Adrenal gland (tissue), 5 donors: ENCODE measurements at regions not wholly inside any gene's neighbourhood (a gene's known extent, or its start where the extent isn't known, plus 50 kb on each side); places are given as distances from the start of the nearest gene placed in this dataset.

Experiments used
- CTCF ChIP-seq, 6 experiments: fragments of 450-650 bp in 4 of 6; fragments of 200-600 bp in 2 of 6; sonication (generic) in 1 of 6; IDR thresholded peaks; 1 replicate in 5 of 6; 2 replicates in 1 of 6; pipeline versions ENCODE4 v1.5.1 to v1.8.0; 2016 to 2021; ENCODE audit warnings: antibody characterized with exemption in 6 of 6, mild to moderate bottlenecking in 2 of 6, moderate library complexity in 1 of 6
- POLR2A ChIP-seq, 2 donors: fragments of 450-650 bp; IDR thresholded peaks; one replicate each; pipeline ENCODE4 v1.6.1; 2017; ENCODE audit warnings: antibody characterized with exemption in 2 of 2, mild to moderate bottlenecking in 2 of 2, moderate library complexity in 1 of 2
- donor health status: DM: no; HTN: no; CAD: no.

GRCh38 chr5:107199756-107200155 lies 471.0 kb downstream of the EFNA5 start:
- TF ChIP-seq POLR2A (IDR thresholded peaks at IDR 0.05) (no peak), CTCF (IDR thresholded peaks at IDR 0.05) (no peak)
